ENCODE measurements at regions not wholly inside any gene's neighbourhood (a gene's known extent, or its start where the extent isn't known, plus 50 kb on each side); places are given as distances from the start of the nearest gene placed in this dataset.

DNA sequence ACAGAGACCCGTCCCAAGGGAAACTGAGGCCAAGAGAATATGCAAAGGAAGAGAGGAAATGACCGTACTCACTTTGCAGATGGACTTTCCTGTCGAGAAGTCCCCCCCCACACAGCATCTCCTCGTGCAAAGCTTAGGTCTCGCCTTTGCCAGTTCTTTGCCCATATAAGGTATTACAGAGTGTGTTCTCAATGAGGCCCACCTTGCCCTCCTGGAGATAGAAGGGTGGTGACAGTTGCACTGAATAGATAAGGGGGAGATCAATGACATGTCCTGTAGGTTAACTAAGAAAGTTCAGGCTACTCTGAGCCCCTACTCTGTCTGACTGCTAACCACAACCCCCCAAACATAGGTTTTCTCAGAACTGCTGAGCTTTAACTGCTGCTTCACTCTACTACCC is 68.2 kb upstream of the SPTLC1 start:
- H3K27me3 Mint-ChIP-seq, result peaks cover 0 to 10% (median 7%) of the 10 kb centered on the region in 5 donors
- H3K36me3 Mint-ChIP-seq, result no peaks in the 10 kb centered on the region
- no peak for DNase-seq
- no peak overlapping the region for H3K27ac Mint-ChIP-seq
- POLR2A ChIA-PET, result no interaction called here
- no peak overlapping the region for H3K4me3 Mint-ChIP-seq
- no peaks in the 10 kb centered on the region for H3K4me1 Mint-ChIP-seq
- H3K9me3 Mint-ChIP-seq, result peaks cover 0 to 13% (median 0%) of the 10 kb centered on the region in 9 donors
- no peak for ATAC-seq

DNA sequence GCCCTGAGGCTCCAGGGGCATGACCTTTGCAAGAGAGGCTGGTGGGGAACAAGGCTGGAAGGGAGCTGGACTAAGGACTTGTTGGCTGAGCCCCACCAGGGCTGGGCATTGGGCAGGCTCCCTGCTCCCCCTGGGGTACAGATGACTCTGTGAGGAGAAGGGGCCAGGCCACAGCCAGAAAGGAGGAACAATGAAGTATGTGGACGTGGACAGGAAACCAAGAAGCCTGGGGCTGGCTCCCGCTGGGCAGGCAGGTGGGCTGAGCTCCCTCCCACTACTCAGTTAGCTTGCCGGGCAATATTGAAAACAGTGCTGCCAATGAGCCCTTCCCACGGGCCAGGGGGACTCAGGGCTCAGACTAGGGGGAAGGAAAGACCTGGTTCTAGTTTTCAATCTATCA is 66.1 kb upstream of the SPTLC1 start:
- H3K9me3 Mint-ChIP-seq, result peaks cover 0 to 13% (median 0%) of the 10 kb centered on the region in 9 donors
- POLR2A ChIA-PET, result no interaction called here
- no peak for DNase-seq
- no peaks in the 10 kb centered on the region for H3K4me1 Mint-ChIP-seq
- H3K27ac Mint-ChIP-seq, result no peak overlapping the region
- H3K36me3 Mint-ChIP-seq, result no peaks in the 10 kb centered on the region
- ATAC-seq, result no peak
- peaks cover 0 to 10% (median 5%) of the 10 kb centered on the region in 5 donors for H3K27me3 Mint-ChIP-seq
- H3K4me3 Mint-ChIP-seq, result no peak overlapping the region

DNA sequence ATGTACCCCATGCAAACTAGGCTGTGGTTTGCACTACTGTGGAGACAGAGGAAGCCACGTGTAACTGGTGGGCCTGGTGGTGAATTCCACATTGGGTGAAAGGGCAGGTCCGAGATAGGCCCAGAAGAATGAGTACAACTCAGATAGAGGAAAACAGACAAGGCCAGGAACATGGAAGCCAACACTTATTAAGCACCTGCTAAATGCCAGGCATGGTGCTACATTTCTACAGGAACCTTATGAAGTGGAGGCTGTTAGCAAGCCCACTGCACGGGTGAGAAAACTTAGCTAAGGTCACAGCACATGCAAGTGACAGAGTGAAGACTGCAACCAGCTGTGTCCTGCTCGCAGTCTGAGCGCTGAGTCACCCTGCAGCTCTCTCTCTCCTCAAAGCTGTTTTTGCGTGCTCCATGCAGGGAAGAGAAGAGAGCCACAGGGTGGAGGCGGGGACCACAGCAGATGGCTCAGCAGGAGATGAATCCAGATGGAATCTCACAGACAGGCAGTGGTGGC is 65.5 kb upstream of the SPTLC1 start:
- H3K27ac Mint-ChIP-seq, result no peak overlapping the region
- no peaks in the 10 kb centered on the region for H3K4me1 Mint-ChIP-seq
- ATAC-seq (no peak), DNase-seq (no peak)
- no peak overlapping the region for H3K4me3 Mint-ChIP-seq
- H3K36me3 Mint-ChIP-seq, result no peaks in the 10 kb centered on the region
- H3K9me3 Mint-ChIP-seq, result peaks cover 0 to 13% (median 0%) of the 10 kb centered on the region in 9 donors
- POLR2A ChIA-PET, result no interaction called here
- peaks cover 0 to 10% (median 7%) of the 10 kb centered on the region in 5 donors for H3K27me3 Mint-ChIP-seq

DNA sequence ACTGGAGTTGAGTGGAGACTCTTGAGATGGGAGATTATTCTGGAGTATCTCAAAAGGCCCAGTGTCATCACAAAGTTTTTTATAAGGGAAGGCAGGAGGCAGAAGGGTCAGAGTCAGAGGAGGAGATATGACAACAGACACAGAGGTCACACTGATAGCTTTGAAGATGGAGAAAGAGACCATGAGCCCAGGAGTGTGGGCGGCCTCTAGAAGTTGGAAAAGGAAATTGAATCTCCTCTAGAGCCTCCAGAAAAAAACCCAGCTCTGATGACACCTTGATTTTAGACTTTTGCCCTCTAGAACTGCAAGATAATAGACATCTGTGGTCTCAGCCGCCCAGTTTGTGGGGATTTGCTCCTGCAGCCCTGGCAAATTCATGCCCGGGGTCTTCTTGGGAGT is 64.8 kb upstream of the SPTLC1 start:
- Mint-ChIP-seq H3K27ac (no peak overlapping the region), H3K9me3 (peaks cover 0 to 13% (median 0%) of the 10 kb centered on the region in 9 donors), H3K27me3 (peaks cover 0 to 9% (median 7%) of the 10 kb centered on the region in 5 donors), H3K36me3 (no peaks in the 10 kb centered on the region), H3K4me1 (no peaks in the 10 kb centered on the region), H3K4me3 (no peak overlapping the region)
- POLR2A ChIA-PET, result no interaction called here
- DNase-seq (no peak), ATAC-seq (no peak)

DNA sequence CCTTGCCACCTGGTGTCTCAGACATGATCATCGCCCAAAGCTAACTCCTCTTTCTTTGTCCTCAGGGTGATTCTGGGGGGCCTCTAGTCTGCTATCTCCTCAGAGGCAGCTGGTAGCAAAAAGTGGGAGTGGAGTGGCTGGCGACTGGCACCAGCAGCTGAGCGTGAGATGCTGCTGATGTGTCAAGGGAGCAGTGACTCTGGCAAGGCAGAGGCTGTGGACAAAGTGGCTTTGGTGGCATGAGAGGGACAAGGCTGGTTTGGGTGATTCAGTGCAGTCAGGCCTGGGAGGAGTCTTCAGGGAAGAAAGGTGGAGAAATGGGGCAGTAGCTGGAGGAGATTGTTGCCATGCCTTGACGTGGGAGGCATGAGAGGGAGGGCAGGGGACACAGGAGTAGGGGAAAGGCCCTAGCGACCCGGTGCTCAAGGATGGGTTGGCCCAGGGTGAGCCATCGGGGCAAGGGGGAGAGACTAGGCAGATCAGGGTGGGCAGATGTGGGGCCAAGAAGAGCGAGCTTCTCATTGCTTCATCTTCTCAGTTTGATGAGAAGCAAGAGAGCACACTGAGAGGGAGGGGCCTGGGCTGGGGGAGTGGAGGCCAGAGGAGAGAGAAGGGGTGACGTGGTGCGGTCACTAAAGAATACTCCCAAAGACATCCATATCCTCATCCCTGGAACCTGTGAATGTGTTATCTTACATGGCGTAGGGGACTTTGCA is 64.2 kb upstream of the SPTLC1 start:
- peaks cover 0 to 11% (median 0%) of the 10 kb centered on the region in 9 donors for H3K9me3 Mint-ChIP-seq
- H3K4me3 Mint-ChIP-seq, result no peak overlapping the region
- peaks cover 0 to under 1% (median 0%) of the 10 kb centered on the region in 3 donors for H3K36me3 Mint-ChIP-seq
- H3K4me1 Mint-ChIP-seq, result no peaks in the 10 kb centered on the region
- POLR2A ChIA-PET, result no interaction called here
- ATAC-seq (no peak), DNase-seq (no peak)
- no peak overlapping the region for H3K27ac Mint-ChIP-seq
- peaks cover 3 to 8% (median 6%) of the 10 kb centered on the region in 5 donors for H3K27me3 Mint-ChIP-seq

DNA sequence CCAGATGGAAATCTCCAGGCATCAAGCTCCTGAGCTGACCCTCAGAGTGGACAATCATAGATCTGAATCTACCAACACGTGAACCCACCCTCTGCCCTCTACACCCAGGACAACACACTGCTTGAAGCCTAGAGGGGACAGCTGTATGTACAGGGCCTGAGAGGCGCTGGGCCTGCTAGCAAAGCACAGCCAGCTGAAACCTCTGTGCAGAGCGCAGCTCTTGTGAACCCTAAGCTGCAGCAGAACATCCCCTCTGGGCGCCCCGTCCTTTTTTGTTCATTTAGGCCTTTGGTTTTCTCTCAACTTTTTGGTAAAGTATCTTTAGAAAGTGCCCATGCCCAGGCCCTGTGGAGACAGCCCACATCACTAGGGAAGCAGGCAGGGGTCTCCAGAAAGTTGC is 62.4 kb upstream of the SPTLC1 start:
- ATAC-seq, result no peak
- no peak overlapping the region for H3K27ac Mint-ChIP-seq
- H3K27me3 Mint-ChIP-seq, result peaks cover 0 to 15% (median 3%) of the 10 kb centered on the region in 5 donors

DNA sequence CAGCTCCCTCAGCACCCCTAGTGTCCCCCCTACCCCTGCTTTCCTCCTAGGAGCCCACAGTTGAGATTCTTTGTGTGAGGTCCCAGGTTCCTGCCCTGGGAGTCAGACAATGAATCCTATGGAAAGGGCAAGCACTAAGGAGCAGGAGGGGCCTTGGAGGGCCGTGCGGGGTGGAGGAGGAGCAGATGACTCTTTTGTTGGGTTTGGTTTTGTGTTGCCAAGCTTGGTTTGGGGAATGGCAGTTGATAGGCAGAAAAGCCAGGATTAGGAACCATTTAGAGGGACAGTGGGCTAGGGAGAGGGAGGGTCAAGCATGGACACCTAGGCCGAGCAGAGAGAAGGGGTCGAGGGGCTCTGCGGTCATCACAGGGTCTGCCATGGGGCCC is 61.6 kb upstream of the SPTLC1 start:
- DNase-seq (no peak), ATAC-seq (no peak)
- Mint-ChIP-seq H3K36me3 (peaks cover 0 to 10% (median 0%) of the 10 kb centered on the region in 3 donors), H3K27ac (no peak overlapping the region), H3K4me3 (no peak overlapping the region), H3K4me1 (no peaks in the 10 kb centered on the region), H3K27me3 (peaks cover 0 to 15% (median 3%) of the 10 kb centered on the region in 5 donors), H3K9me3 (peaks cover 0 to 14% (median 7%) of the 10 kb centered on the region in 9 donors)
- POLR2A ChIA-PET, result no interaction called here

More for the DNA sequence above, 62.4 kb upstream of the SPTLC1 start:
- Mint-ChIP-seq H3K4me1 (no peaks in the 10 kb centered on the region), H3K36me3 (peaks cover 0 to 10% (median 0%) of the 10 kb centered on the region in 3 donors), H3K9me3 (peaks cover 0 to 14% (median 7%) of the 10 kb centered on the region in 9 donors), H3K4me3 (no peak overlapping the region)
- DNase-seq, result no peak
- POLR2A ChIA-PET, result no interaction called here

DNA sequence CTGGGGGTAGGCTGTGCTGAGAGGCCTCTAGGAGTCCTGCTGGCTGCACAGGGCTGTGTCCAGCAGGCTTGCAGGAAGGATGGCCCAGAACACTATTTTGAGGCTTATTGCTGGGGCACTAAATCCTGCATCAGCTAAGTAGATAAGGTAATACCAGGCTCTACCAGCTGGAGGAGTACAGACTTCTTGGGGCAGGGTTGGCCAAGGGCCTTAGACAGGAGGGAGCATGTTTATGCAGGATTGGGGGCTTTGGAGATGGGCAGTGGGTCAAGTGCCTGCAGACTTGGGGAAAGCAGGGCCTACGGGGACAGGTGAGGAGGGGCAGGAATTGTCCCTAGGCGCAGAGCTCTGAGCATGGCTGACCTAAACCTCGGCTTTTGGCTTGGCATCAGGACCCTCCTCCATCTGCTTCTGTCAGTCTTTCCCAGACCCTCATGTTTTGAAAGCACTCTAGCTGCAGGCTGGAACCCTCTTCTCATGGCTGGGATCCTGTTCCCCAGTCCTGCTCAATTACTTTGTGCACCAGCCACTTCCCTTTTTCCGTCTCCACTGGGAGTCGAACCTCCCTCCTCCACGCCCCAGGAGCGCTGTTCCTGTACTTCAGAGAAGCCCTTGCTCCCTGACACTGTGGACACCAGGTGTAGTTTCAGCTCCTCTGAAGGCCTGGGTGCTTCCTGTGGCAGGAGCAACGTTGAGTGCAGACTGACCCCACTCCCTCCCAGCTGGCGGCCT is 61.0 kb upstream of the SPTLC1 start:
- DNase-seq (no peak), ATAC-seq (no peak)
- Mint-ChIP-seq H3K9me3 (peaks cover 0 to 14% (median 7%) of the 10 kb centered on the region in 9 donors), H3K27ac (no peak overlapping the region), H3K27me3 (peaks cover 0 to 15% (median 5%) of the 10 kb centered on the region in 5 donors), H3K36me3 (peaks cover 0 to 10% (median 0%) of the 10 kb centered on the region in 3 donors), H3K4me3 (no peak overlapping the region), H3K4me1 (no peaks in the 10 kb centered on the region)
- POLR2A ChIA-PET, result no interaction called here

DNA sequence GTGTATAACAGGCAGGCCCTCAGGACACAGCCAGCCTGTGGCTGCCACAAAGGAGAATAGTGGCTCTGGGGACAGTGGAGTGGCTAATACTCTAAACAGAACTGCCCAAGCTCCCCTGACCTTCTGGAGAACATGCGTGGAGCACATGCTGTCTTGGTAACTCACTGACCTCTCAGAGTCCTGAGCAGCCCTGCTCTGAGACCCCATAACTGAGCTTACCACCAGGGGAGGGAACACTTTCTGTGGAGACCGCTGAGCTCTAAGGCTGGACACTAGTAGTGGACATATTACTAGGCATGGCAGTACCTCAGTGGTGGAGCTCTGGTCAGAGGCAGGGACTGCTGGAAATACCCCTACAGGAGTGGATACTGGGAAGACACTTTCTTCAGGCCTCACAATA is 60.2 kb upstream of the SPTLC1 start:
- ATAC-seq, result no peak
- peaks cover 0 to 14% (median 7%) of the 10 kb centered on the region in 9 donors for H3K9me3 Mint-ChIP-seq
- peaks cover 0 to 10% (median 0%) of the 10 kb centered on the region in 3 donors for H3K36me3 Mint-ChIP-seq
- no peak for DNase-seq
- H3K4me1 Mint-ChIP-seq, result no peaks in the 10 kb centered on the region
- POLR2A ChIA-PET, result no interaction called here
- no peak overlapping the region for H3K4me3 Mint-ChIP-seq
- peaks cover 0 to 15% (median 5%) of the 10 kb centered on the region in 5 donors for H3K27me3 Mint-ChIP-seq
- no peak overlapping the region for H3K27ac Mint-ChIP-seq

DNA sequence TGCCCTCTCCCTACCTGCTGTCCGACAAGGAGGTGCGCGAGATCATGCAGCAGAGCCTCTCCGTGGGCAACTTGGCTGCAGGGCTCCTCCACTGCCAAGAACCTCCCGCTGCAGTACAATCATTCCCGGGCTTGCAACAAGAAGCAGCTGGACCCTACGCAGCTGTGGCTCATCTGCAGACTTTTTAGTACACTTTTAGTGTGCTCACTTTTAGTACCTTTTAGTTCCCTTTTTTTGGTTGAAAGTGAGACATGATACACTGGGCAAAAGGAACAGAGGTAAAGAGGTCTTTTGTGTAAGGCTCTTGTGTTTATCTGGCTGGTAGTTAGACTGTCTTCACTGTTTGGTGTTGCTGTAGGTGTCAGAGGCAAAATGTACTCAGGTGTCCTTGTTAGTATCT is 58.1 kb upstream of the SPTLC1 start:
- peaks cover 0 to 14% (median 8%) of the 10 kb centered on the region in 9 donors for H3K9me3 Mint-ChIP-seq
- POLR2A ChIA-PET, result no interaction called here
- peaks cover 0 to 10% (median 0%) of the 10 kb centered on the region in 3 donors for H3K36me3 Mint-ChIP-seq
- no peaks in the 10 kb centered on the region for H3K4me1 Mint-ChIP-seq
- no peak overlapping the region for H3K27ac Mint-ChIP-seq
- H3K4me3 Mint-ChIP-seq, result no peak overlapping the region
- peaks cover 1 to 15% (median 5%) of the 10 kb centered on the region in 5 donors for H3K27me3 Mint-ChIP-seq
- no peak for DNase-seq
- ATAC-seq, result no peak

DNA sequence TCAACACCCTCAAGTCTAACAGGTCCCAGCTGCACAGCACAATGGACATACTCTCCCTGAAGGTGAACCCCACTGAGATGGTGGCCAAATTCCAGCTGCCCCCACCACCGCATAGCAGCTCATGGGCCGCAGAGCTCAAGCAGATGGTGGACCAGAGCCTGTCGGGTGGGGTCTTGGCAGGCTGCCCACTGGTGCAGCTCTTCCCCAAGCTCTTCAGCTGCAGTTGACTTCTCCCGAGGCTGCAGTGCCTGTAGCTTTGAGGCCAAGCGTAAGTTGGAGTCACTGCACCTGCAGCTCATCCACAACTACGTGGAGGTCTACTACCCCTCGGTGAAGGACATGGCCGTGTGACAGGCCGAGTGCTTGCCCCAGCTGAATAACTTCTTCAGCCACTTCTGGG is 56.6 kb upstream of the SPTLC1 start:
- Mint-ChIP-seq H3K9me3 (peaks cover 0 to 14% (median 8%) of the 10 kb centered on the region in 9 donors), H3K4me3 (no peak overlapping the region)
- POLR2A ChIA-PET, result no interaction called here

DNA sequence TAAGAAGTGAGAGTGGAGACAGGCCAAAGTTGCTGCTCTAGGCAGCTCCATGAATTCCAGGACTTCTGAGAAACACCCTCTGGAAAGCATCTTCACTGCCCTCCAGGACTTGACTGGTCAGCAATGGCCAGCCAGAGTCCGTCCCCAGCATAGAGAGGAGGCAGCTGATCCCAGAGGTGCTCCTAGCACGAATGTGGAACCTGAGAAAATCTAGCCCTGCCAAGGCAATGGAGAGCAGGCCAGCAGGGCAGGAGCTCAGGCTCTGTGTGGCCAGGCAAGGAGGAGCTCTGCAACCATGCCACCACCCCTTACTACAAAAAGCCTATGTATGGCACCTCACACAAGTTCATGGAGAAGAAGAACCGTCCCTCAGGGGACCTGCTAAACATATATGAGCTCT is 56.1 kb upstream of the SPTLC1 start:
- Mint-ChIP-seq H3K9me3 (peaks cover 0 to 14% (median 8%) of the 10 kb centered on the region in 9 donors), H3K27me3 (peaks cover 4 to 15% (median 7%) of the 10 kb centered on the region in 5 donors), H3K4me3 (no peak overlapping the region), H3K27ac (no peak overlapping the region), H3K4me1 (no peaks in the 10 kb centered on the region), H3K36me3 (peaks cover 0 to 10% (median 0%) of the 10 kb centered on the region in 3 donors)
- POLR2A ChIA-PET, result no interaction called here
- ATAC-seq (no peak), DNase-seq (no peak)

More for the DNA sequence above, 56.6 kb upstream of the SPTLC1 start:
- ATAC-seq, result no peak
- Mint-ChIP-seq H3K4me1 (no peaks in the 10 kb centered on the region), H3K36me3 (peaks cover 0 to 10% (median 0%) of the 10 kb centered on the region in 3 donors), H3K27me3 (peaks cover 3 to 15% (median 5%) of the 10 kb centered on the region in 5 donors), H3K27ac (no peak overlapping the region)
- no peak for DNase-seq

DNA sequence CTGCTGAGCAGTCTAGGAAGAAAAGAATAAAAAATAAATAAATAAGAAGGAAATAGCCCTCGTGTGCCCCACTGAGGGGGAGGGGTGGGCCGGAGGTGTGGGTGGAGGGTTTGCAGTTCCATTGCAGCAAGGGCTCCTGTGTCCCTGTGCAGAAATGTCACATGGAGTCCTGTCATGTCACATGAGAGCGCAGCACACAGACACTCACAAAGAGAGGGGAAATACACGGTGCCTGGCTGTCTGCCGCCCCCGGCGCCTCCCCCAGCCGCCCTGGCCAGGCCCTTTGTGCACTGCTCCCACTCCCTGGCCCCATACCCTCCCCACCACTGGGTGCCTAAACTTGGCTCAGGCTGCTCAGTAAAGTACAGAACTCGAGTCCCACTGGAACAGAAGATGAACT is 55.6 kb upstream of the SPTLC1 start:
- peaks cover 4 to 15% (median 5%) of the 10 kb centered on the region in 5 donors for H3K27me3 Mint-ChIP-seq
- POLR2A ChIA-PET, result no interaction called here
- no peak for DNase-seq
- ATAC-seq, result no peak
- H3K36me3 Mint-ChIP-seq, result peaks cover 0 to 10% (median 1%) of the 10 kb centered on the region in 3 donors
- H3K27ac Mint-ChIP-seq, result no peak overlapping the region
- no peaks in the 10 kb centered on the region for H3K4me1 Mint-ChIP-seq
- peaks cover 0 to 18% (median 10%) of the 10 kb centered on the region in 9 donors for H3K9me3 Mint-ChIP-seq
- no peak overlapping the region for H3K4me3 Mint-ChIP-seq
